IPS-NIHi7 (cell line): ENCODE measurements at regions not wholly inside any gene's neighbourhood (a gene's known extent, or its start where the extent isn't known, plus 50 kb on each side); places are given as distances from the start of the nearest gene placed in this dataset.
A peak's percentile ranks its signal among the peaks of the same experiment; 100 is the strongest.

Experiments used
- DNase-seq: peaks from one replicate; pipeline ENCODE4 v3.0.0; 2012; ENCODE audit warnings: mixed read lengths; ENCODE audit errors: extremely low spot score

DNA sequence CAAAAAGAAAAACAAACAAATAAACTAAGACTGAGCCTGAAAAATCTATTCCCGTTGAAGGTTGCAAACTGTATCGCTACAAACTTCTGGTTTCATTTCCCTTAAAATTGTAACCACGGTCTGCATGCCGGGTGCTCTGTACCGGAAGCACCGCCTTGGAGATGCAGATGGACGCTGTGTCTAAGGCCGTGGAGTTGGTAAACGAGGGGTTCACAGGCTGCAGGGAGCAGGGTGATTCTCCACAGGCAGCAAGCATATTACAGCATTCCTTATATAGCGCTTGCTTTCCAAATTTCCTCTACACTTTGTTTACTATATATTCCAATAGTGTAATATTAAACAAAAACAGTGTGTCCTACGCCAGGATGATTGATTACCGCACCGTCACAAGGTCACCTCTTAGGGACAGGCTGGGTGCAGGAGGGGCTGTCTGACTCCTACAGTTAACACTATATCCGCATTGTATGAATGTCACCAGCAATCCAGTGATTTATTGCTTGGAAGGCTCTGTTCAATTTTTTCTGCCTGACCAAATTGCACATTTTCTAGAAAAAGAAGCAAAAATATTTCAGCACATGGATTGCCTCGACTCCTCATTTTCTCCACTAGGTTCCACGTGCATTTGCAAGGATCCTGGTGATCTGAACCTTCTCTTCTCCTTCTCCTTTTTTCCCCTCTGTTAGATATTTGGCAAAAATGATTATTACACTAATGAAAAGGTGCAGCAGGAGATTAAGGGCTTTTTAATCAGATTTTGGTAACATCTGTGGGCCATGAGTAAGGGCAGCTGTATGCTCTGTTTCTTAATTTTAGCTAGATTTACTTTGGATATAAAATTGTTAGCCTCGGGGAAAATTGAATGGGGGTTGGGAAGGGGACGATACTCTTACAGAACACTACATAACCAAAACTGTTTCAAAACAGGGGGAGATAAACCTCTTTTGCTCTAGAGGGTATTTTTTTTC is 325.8 kb upstream of the MGMT start:
- no peak for DNase-seq

DNA sequence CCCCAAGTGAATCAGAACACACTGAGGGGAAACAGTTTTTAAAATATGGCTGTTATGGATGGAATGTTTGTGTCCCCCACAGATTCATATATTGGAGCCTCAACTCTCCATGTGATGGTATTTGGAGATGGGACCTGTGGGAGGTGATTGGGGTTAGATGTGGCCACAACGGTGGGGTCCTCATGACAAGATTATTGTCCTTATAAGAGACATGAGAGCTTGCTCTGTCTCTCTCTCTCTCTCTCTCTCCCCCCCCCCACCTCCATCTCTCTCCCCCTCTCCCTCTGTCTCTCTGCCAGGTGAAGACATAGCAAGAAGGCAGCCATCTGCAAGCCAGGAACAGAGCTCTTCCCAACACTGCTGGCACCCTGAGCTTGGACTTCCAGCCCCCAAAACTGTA is 315.8 kb upstream of the MGMT start:
- DNase-seq = no peak

DNA sequence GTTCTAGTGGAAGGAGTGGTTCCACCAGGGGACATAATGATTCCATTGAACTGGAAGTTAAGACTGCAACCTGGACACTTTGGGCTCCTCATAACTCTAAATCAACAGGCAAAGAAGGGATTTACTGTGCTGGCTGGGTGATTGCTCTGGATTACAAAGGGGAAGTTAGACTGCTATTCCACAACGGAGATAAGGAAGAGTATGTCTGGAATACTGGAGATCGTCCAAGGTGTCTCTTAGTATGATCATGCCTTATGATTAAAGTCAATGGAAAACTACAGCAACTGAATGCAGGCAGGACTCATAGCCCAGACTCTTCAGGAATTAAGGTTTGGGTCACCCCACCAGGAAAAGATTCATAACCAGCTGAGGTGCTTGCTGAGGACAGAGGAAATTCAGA is 310.6 kb upstream of the MGMT start:
- no peak for DNase-seq

DNA sequence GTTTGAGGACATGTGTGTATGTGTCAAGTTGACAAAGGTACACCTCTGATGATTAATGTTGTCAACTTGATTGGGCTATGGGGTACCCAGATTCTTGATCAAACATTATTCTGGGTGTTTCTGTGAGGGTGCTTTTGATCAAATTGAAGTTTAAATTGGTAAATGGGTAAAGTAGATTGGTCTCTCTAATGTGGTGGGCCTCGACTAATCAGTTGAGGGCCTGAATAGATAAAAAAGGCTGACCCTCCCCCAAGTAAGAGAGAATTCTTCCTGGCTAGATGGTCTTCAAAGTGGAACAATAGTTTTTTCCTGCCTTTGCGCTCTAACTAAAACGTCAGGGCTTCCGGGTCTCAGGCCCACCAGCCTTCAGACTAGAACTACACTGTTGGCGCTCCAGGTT is 309.9 kb upstream of the MGMT start:
- DNase-seq = no peak

DNA sequence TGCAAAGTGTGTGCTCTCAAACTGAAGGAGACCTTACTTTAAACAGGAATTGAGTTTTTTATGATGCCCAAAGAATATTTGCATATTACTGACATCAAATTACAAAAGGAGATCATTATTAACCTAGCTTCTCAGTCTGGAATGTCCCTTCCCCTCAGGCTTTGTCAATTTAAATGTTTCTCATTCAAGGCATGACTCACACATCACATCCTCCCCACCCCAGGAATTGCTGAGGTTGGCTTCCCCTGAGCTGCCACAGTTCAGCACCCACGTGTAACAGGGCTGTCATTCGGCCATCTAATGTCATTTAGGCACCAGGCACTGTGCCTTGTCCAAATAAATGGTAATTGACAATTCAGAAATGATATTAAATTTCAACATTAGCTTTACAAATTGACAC is 305.9 kb upstream of the MGMT start:
- peak; percentile 79 for DNase-seq

DNA sequence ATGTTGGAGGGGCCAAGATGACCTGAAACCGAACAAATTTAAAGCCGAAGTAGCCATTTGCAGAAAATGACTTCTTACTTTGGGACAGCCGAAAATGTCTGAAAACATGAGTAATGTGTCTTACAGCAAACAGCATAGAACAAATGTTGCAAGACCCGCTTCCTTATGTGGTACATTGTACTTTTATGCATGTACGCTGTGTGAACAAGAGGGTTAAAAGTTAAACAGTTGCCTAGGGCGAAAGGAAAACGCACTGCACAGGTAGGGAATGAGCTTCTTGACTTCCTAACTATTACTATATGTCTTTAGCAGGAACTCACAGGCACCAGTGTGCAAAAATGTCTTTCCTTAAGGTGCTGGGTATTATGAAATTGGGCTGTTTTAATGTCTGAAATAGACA is 303.5 kb upstream of the MGMT start:
- DNase-seq = no peak

DNA sequence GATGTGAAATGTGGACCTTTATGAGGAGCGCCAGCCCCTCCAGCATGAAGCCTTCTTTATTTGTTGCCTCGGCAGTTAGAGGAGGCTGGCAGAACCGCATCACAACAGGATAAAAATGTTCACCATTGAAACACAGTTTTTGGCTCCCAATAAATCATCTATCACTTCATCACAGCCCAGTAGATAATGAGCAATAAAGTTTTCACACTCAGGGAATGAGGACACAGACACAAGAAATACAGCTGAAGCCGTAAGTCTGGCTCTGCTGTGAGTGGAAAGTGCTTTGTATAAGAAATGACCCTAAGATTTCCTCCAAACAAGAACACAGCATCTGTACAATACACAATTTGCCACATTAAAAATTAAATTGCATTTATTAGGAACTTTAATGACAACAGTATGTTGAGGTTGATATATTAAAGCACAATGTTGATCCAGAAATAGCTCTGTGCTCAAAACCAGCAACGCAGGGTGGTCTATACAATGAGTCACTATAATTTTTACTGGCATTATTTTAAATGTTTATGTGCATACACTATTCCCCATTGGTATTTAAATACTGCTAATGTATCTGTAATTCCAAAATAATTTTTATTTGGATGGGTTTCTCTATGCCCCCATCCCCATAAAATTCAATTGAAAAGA is 301.8 kb upstream of the MGMT start:
- DNase-seq = no peak

DNA sequence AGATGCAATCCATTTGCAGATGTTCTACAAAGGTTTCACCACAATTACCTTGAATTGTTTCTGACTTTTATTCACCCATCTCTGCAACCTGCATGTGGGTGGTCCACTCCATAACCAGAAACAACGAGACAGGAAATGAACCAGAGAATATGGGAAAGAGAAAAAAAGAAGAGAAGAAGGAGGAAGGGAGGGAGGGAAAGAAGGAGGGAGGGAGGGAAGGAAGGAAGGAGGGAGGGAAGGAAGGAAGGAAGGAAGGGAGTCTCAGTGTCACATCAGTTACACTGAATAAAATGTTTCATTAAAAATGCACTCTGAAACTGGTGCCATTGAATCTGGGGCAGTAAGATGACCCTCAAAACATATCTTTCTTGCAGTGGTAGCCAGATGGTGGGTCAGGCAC is 301.3 kb upstream of the MGMT start:
- DNase-seq = no peak

DNA sequence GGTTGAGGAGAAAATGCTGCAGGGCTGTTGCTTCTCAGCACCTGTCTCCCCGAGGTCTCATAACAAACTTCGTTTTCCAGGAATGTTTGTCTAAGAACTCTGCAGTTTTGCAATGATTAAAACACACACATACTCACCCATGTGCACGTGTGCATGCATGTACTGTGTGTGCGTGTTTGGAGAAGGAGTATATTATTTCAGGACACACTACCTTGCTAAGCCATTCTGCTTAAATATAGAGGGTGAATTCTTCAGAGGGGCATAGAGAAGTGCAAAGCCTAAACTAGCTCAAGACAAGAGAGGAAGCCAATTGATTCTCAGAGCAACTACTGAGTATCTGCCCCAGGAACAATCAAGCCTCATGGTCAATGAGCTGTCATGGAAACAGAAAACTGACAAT is 298.4 kb upstream of the MGMT start:
- DNase-seq = no peak

DNA sequence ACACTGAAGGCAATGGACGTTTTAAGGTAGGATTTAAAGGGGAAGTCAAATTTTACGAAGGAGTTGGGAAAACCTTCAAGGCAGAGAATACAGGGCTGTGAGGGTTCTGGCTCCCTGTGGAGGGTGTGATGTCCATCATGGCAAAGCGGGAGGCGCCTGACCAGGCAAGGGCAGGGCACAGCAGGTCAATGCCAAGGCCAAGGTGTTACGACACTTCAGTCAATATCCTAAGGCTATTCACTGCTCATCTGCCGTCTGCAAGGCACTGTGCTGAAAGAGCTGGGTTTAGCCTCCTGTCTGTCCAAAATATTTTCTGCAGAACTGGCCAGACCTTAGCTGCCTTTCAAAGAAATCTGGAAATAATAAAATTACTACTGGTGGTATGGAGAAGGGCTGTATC is 297.9 kb upstream of the MGMT start:
- DNase-seq = no peak

DNA sequence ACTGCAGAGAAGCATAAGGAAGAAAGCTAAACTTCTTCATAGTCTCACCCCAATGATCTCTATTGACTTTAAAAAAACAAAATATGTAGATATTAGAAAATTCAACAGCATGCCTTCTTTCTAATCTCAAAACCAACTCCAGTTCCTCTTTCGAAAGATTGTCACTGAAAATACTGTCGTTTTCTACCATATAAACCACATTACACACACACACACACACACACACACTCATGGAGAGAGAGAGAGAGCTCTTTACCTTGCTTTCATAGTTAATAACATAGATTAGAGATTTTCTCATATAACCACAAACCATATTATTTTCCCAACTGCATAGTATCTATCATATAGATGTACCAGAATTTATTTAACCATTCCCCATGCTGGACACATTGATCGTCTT is 296.2 kb upstream of the MGMT start:
- DNase-seq = no peak

DNA sequence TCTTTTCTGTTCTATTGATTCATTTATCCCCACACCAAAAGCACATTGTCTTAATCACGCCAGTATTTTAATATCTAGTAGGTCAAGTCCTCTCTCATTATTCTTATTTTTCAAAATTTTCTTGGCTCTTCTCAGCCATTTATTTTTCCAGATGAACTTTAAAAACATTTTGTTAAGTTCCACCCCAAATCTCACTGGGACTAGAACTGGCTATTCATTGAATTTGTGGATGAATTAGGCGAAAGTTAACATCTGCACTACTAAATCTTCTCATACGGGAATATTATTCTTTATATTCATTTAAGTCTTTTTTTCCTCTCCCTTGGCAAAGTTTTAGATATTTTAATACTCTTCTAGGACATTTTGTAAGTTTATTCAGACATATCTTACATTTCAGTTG is 295.2 kb upstream of the MGMT start:
- no peak for DNase-seq

DNA sequence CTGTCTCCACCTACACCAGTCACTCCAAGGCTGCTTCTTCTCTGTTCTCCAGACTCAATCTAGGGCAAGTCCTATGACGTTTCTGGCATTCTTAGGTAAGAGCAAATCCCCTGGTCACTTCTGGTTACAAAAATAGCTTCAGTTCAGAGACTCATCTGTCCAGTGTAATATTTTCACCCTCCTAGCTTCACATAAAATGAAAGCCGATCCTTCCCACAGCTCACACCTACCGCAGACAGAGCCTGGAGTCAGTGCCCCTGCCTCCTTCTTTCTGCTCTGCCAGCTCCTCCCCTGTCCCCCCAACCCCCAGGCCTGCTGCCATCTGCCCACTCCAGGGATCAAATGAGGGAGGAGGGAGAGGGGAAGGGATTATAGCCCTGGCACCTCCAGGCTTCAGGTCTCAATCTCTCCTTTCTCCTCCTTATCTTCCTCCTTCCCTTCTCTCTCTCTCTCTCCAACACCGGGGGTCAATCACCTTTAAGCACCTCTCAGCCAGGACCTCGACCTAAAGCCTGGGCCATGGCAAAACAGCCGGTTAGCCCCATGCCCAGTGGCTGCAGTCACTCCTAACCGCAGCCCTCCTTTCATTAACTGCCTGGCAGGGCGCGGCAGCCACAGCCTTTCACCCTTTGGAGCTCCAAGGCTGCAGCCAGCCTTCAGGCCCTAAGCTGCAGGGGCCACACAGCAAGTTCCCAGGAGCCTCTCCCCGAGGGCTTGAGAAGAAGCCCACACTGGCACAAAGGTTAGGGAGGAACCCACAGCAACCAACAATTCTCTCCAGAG is 292.6 kb upstream of the MGMT start:
- no peak for DNase-seq

DNA sequence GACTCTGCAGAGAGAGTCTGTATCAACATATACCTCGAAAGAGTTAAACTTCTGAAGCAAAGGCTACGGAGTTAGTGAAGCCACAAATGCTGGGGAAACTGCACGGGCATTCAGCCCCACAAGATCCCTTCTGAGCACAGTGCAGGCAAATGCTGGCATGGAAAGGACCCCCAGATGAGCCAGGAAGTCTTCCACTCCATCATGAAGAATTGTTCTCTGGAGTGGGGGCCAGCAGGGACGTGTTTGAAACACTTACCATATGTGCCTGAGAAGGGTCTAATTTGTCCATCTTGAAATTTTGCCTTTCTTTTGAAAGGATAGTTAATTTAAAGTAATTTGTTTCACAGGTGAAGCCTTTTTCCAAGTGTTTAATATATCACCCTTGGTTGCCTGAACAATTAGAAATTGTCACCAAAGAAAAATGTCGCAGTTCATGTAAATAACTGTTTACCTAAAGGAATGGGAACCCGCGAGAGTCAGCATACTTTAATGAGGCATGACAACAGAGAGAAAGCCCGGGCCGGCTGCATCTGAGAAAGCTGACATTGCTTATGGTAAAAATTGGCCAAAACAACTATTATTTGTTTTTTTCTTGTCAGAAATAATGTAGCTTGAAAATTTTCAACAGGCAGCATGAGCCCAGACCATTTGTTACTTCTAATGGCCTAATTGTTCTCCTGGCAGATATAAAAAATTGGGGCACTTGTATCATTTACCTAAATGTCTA is 287.6 kb upstream of the MGMT start:
- DNase-seq = no peak

DNA sequence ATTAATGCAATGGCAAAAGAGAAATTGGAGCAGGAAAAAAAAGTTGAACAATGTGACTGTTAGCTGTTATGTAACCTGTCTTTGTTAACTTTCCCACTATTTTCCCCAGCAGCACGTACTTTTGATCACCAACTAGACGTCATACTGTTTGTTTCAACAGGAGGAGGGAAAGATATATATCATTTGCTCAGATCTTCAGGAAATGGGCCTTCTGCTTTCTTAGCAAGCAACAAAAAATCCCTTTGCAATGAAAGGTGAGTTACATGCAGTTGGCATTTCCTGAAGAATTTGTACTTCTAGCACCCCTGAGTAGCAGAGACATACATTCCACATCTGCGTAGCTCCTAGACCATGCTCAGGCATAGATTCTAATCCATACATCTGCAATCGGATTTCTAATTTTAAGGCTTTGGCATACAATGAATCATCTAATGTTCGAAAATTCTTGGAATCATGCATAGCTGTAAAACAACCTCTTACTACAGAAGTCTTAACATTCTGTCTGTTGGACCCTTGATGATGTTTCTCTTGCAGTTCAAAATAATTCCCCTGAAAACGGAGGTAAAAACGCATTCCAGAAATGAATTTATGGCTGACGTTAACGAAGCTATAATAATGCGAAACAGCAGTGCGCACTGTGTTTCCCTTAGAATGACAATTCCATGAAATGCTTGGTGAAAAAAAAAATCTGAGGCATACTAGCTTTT is 286.9 kb upstream of the MGMT start:
- no peak for DNase-seq

DNA sequence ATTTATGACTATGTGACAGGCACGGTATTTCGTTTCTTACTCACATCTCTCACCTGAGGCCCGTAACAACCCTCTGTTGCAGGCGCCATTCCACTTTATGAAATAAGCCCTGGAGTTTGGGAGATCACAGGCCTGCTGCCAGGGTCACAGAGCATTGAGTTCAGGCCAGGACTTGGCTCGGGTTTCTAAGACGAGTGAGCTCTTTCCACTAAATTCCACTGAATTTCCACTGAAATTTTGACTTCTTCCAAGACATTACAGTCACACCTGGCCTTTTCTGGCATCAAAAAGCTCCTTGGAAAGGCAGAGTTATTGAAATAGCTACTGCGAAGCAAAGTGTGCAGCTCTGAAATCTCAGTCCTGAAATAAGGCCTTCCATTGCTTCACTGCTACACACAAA is 282.8 kb upstream of the MGMT start:
- DNase-seq = no peak

DNA sequence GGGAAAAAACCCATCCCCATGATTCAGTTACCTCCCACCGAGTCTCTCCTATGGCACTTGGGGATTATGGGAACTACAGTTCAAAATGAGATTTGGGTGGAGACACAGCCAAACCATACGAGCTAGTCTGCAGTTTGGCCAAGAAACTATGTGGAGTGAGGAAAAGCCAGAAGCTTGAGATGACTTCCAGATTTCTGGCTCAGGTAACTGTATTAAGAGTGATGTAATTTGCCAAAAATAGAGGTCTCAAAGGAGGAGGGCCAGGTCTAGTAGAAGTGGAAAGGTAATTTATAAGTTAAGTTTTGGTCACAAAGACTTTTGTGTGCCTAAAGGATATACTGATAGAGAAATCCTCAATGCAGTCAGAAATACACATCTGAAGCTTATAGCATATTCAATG is 279.7 kb upstream of the MGMT start:
- DNase-seq = no peak

DNA sequence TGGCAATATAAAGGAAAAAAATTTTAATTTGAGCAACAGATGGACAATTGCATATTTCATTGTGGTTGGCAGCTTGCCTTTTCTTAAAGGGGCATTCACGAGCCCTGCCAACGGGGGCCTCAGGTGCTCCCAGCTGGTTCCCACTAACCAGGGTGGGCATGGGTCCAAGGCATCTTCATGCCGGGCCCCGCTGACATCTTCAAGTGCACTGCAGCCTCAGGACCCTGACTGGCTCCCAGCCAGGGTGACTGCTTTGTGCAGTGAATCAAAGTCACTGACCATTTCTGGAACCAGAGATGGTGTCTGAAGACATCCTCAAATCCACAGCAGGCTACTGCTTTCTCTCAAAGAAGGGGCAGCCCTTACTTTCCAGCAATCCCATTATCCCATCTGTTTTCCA is 275.2 kb upstream of the MGMT start:
- DNase-seq = no peak

DNA sequence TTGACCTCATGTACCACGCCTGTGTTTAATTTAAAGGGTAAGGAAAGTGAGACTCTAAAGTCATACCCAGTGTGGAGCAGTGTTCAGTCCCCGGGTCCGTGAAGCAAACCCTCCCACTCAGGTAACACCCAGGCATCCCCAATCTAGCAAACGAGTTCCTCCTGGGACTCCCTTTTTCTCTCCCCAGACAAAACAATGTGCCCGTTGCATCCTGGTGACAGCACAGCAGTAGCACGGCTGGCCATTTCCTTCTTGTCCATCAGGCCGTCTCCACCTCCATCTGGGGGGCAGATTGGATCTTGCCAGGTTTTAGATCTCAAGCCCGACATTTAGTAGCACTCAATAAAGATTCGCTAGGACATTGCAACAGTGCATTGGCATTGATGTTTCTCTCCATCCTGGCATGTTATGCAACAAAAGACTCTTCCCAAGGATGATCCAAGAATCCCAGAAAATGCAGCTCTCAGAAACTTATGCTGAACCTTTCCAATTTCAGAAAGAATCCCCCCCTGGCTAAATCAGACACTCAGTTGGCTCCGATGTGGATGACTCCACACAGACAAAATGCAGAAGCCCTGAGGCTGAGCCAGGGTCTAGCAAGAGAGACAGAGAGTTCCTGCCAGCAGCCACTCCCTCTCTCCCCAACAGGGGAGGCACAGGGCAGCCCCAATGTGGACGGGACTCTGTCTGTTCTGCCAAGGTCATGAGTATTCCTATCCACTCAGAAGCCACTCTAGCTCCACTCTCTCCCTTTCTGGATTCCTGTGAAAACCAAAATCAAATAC is 274.5 kb upstream of the MGMT start:
- DNase-seq = no peak

DNA sequence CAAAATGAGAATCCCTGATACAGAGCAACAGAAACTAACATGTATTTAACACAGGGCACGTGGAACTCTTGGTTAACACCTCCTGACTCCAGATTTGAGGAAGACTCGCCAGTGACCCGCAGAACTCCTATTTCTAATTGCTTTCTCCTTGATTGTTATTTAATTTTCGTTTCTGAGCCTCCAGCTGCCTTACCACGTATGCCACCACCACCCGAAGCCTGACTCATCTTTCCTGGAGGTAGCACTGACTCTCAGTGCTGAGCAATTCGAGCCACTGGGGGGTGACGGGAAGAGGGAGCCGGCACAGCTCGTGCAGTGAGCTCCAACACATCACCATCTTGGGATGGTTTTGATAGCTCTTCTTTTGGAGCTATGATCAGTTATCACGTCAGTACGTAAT is 273.9 kb upstream of the MGMT start:
- DNase-seq = peak; percentile 38
